Mucosa of rectum (tissue), 2 donors: ENCODE measurements at regions not wholly inside any gene's neighbourhood (a gene's known extent, or its start where the extent isn't known, plus 50 kb on each side); places are given as distances from the start of the nearest gene placed in this dataset.

Experiments used
- H3K27ac ChIP-seq, 2 donors: one replicate each; pipeline ENCODE4 v1.7.0; 2013; ENCODE audit warnings: inconsistent platforms in 2 of 2, low read depth in 2 of 2, low read length in 2 of 2
- H3K27me3 ChIP-seq, 2 donors: one replicate each; pipeline ENCODE4 v1.7.0; 2013; ENCODE audit warnings: low read length in 2 of 2; ENCODE audit not compliant: control insufficient read depth in 2 of 2, insufficient read depth in 2 of 2
- H3K36me3 ChIP-seq, 2 donors: one replicate each; pipeline ENCODE4 v1.7.0; 2013; ENCODE audit warnings: low read length in 2 of 2; ENCODE audit not compliant: control insufficient read depth in 2 of 2, insufficient read depth in 2 of 2
- H3K4me1 ChIP-seq, 2 donors: one replicate each; pipeline ENCODE4 v1.7.0; 2013; ENCODE audit warnings: low read length in 2 of 2, mild to moderate bottlenecking in 1 of 2; ENCODE audit not compliant: control insufficient read depth in 2 of 2, insufficient read depth in 2 of 2
- H3K4me3 ChIP-seq, 2 donors: one replicate each; pipeline ENCODE4 v1.7.0; 2013; ENCODE audit warnings: low read length in 2 of 2
- H3K9ac ChIP-seq, 2 donors: one replicate each; pipeline ENCODE4 v1.7.0; 2013; ENCODE audit warnings: low read length in 2 of 2, low read depth in 1 of 2, mild to moderate bottlenecking in 1 of 2
- H3K9me3 ChIP-seq, 2 donors: one replicate each; pipeline ENCODE4 v1.7.0; 2013; ENCODE audit warnings: low read length in 2 of 2; ENCODE audit not compliant: control insufficient read depth in 2 of 2
- donor health status: healthy.
- donor health status: Normal muscosa, but diverticular disease.

DNA sequence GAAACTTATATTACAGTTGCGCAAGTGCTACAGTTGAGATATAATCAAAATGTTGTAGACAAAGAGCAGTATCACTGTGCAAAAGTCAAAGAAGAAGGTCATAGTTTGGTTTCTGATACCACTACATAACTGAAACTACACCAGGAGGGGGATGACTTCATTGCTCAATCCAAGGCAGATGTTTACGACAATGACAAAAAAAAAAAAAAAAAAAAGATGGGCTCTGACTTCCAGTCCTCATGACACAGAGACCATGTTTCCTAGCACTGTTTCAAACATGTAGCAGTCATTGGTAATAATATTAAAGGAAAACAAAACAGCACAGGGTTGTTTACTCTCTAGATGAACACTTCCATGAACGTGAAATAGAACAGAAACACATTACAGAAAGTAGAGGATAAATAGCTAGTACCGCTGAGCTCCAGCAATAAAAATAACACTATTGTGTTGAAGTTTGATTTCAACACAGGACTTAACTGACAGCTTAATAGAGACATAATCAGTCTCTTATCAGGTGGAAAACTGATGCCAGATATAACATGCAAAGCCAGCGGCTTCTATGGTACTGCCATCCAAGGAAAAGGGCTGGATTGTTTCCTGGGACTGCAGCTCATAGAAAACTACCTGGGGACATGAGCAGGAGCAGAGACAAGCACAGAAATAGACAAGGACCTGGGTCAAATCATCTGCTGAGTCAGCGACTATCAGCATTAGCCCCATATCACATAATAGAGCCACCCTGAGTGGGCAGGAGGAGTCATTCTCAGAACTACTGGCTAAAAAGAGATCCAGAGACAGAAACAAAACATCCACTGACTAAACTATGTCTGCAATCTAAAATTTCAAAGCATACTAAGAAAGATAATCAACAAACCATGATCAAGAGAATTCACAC is 463.6 kb upstream of the SOX9 start:
- Histone ChIP-seq H3K4me1 (no peaks in the 10 kb centered on the region), H3K36me3 (no peaks in the 10 kb centered on the region), H3K27ac (no peak overlapping the region), H3K27me3 (no peaks in the 10 kb centered on the region), H3K9me3 (no peaks in the 10 kb centered on the region), H3K9ac (no peak overlapping the region), H3K4me3 (no peak overlapping the region)

- H3K9ac ChIP-seq = no peak overlapping the region
- no peaks in the 10 kb centered on the region for H3K36me3 ChIP-seq
- no peaks in the 10 kb centered on the region for H3K4me1 ChIP-seq
- H3K9me3 ChIP-seq = no peaks in the 10 kb centered on the region
- no peaks in the 10 kb centered on the region for H3K27me3 ChIP-seq
- no peak overlapping the region for H3K4me3 ChIP-seq
- no peak overlapping the region for H3K27ac ChIP-seq
Measured at GRCh38 chr17:71658996-71659395, 461.8 kb upstream of the SOX9 start.

DNA sequence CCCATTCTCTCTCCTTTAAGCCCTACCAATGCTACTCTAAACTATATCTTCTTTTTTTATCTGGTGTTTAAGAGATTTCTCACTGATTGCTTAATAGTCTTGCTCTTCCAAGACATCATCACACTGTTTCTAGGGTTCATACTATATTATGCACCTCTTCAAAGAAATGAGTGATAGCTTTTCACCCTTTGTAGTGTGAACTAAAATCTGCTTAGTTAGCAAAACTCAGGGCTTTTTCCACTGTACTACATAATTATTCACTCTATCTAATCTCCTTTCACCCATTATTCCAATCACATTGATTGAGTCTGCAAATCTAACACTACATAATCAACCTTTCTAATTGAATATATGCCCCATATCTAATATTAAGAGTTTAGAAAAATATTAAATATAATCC is 456.0 kb upstream of the SOX9 start:
- Histone ChIP-seq H3K4me1 (no peaks in the 10 kb centered on the region), H3K36me3 (no peaks in the 10 kb centered on the region), H3K4me3 (no peak overlapping the region)

GRCh38 chr17:71666047-71666446 is 454.8 kb upstream of the SOX9 start:
- H3K36me3 ChIP-seq = no peaks in the 10 kb centered on the region
- H3K4me1 ChIP-seq = no peaks in the 10 kb centered on the region
- no peak overlapping the region for H3K4me3 ChIP-seq
- no peaks in the 10 kb centered on the region for H3K27me3 ChIP-seq
- no peak overlapping the region for H3K9ac ChIP-seq
- H3K27ac ChIP-seq = no peak overlapping the region
- no peaks in the 10 kb centered on the region for H3K9me3 ChIP-seq

More for the DNA sequence above, 456.0 kb upstream of the SOX9 start:
- Histone ChIP-seq H3K9me3 (no peaks in the 10 kb centered on the region), H3K27me3 (no peaks in the 10 kb centered on the region), H3K9ac (no peak overlapping the region), H3K27ac (no peak overlapping the region)

- Histone ChIP-seq H3K27ac (no peak overlapping the region), H3K36me3 (no peaks in the 10 kb centered on the region), H3K9me3 (no peaks in the 10 kb centered on the region), H3K27me3 (no peaks in the 10 kb centered on the region), H3K4me1 (no peaks in the 10 kb centered on the region), H3K4me3 (no peak overlapping the region), H3K9ac (no peak overlapping the region)
Measured at GRCh38 chr17:71667661-71668060, 453.2 kb upstream of the SOX9 start.

DNA sequence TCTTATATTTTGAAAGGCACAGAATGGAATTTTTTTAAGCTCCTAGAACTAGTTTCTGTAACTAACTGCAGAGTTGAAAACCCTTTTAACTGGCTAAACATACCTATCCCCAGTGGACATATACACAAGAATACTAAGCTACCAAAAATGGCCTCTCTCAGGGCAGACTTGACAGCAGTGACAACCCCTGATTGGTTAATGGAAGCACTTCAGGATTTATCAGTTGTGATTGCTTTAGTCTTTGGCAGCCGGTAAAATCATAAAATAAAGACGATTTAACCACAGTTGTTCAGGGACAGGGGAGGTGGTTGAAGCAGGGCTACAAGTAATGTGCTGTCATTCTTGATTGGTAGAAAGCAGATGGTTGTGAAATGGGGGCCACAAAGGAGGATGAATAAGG is 452.0 kb upstream of the SOX9 start:
- Histone ChIP-seq H3K27me3 (no peaks in the 10 kb centered on the region), H3K27ac (no peak overlapping the region), H3K4me3 (no peak overlapping the region), H3K9ac (no peak overlapping the region), H3K4me1 (no peaks in the 10 kb centered on the region), H3K36me3 (no peaks in the 10 kb centered on the region), H3K9me3 (no peaks in the 10 kb centered on the region)

DNA sequence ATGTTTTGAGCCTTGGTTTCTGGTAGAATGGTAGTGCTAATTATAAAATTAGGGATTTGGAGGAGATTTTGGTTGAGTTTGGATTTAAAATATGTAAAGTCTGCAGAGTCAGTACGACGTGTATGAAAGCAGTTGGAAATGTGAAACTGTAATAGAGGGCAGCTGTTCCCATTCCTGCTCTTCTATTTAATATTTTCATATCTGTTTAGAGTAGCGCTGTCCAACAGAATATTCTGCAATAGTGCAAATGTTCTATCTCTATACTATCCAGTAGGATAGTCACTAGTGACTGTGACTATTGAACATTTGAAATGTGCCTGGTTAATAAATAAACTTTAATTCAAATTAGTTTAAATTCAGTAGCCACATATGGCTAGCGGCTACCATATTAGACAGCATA is 443.4 kb upstream of the SOX9 start:
- Histone ChIP-seq H3K9me3 (no peaks in the 10 kb centered on the region), H3K4me3 (no peak overlapping the region), H3K36me3 (no peaks in the 10 kb centered on the region), H3K27me3 (no peaks in the 10 kb centered on the region), H3K9ac (no peak overlapping the region), H3K4me1 (peaks cover 0 to 9% of the 10 kb centered on the region in 2 donors), H3K27ac (no peak overlapping the region)

DNA sequence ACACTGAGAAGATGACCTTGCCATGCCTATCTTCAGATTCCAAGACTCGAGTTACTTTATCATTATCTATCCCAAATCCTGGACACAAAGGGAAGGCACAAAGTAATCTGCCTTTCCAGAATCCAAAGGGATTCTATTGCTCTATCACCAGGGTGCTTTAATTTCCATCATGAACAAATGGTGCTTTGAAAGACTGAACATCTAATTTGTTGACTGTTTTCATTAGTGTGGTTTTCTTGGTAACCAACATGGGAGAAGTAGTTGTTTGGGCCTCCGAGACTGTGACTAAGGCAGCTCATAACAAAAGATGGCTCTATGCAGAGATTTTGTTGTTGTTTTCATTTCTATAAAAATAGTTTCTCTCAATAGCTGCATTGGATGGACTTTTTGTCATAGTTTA is 441.0 kb upstream of the SOX9 start:
- no peak overlapping the region for H3K9ac ChIP-seq
- no peak overlapping the region for H3K4me3 ChIP-seq
- H3K4me1 ChIP-seq = peaks cover 0 to 9% of the 10 kb centered on the region in 2 donors
- no peak overlapping the region for H3K27ac ChIP-seq
- H3K9me3 ChIP-seq = no peaks in the 10 kb centered on the region
- H3K27me3 ChIP-seq = no peaks in the 10 kb centered on the region
- no peaks in the 10 kb centered on the region for H3K36me3 ChIP-seq

DNA sequence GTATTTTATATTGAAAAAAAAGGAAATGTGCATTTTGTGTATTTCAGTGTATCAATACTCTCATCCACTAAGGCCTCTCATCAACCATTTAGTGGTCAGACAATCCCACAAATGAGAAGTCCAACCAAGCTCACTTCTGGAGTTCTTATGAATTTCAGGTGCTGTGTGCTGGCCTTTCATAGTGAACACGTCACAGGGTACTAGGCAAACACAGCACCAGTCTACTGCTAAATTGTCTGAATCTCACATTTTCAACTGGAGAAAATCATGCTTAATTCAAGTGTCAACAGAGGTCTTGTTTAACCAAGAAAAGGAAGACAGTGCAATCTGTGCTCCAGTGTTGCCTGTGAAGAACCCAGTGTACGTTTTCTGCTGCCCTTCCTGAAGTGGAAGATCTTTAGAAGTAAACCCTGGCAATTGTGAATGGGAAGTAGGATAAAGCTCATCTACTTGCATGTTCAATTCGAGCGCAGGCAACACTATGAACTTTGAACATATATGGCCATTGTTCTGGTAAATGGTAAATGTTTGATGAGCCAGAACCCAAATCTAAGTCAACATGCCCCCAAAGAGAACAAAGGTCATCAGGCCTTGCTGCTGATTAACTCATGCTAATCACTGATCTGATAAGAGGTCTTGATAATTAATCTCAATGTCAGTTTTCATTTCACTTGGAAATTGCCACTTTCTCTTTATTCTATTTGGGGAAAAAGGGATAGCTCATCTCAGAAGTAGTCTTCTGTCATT is 439.2 kb upstream of the SOX9 start:
- Histone ChIP-seq H3K9ac (no peak overlapping the region), H3K9me3 (no peaks in the 10 kb centered on the region), H3K27me3 (no peaks in the 10 kb centered on the region), H3K4me1 (peaks cover 0 to 9% of the 10 kb centered on the region in 2 donors), H3K4me3 (peak overlapping the region in 1 of 2 donors; percentile 37), H3K27ac (peak overlapping the region; percentile 27 to 46), H3K36me3 (no peaks in the 10 kb centered on the region)

DNA sequence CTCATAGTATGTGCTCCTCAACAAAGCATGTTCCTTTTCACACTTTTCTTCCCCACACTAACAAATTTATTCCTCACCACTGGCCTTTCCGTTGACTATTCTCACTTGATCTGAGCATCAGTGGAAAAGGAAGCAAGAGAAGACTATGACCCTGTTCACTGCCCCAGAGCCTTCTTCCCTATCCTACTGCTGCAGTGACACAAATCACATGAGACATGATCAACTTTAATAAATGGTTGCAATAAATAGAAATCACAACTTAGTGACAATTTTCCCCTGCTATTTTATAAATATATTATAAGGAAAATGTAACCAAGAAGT is 438.7 kb upstream of the SOX9 start:
- H3K4me3 ChIP-seq = no peak overlapping the region
- no peaks in the 10 kb centered on the region for H3K9me3 ChIP-seq
- no peaks in the 10 kb centered on the region for H3K27me3 ChIP-seq
- H3K27ac ChIP-seq = no peak overlapping the region
- H3K4me1 ChIP-seq = peaks cover 0 to 9% of the 10 kb centered on the region in 2 donors
- H3K36me3 ChIP-seq = no peaks in the 10 kb centered on the region
- H3K9ac ChIP-seq = no peak overlapping the region
